GM19351 (cell line): ENCODE measurements at regions not wholly inside any gene's neighbourhood (a gene's known extent, or its start where the extent isn't known, plus 50 kb on each side); places are given as distances from the start of the nearest gene placed in this dataset.
A peak's percentile ranks its signal among the peaks of the same experiment; 100 is the strongest.
"Not testable (repeated sequence)": the region's sequence is repeated elsewhere in the genome, so short reads cannot be mapped to it uniquely, and the experiment has no call there.

Experiments used
- ATAC-seq: cut with Tn5 transposase; IDR thresholded peaks from one replicate; pipeline ENCODE4 v1.9.1; 2021; ENCODE audit warnings: mild to moderate bottlenecking, moderate library complexity; ENCODE audit not compliant: unreplicated experiment

GRCh38 chrX:46178763-46179162, 366.5 kb downstream of the ZNF674 start:
- ATAC-seq = no peak

- no peak for ATAC-seq
Observed at GRCh38 chrX:46173159-46173558, 372.1 kb downstream of the ZNF674 start.

DNA sequence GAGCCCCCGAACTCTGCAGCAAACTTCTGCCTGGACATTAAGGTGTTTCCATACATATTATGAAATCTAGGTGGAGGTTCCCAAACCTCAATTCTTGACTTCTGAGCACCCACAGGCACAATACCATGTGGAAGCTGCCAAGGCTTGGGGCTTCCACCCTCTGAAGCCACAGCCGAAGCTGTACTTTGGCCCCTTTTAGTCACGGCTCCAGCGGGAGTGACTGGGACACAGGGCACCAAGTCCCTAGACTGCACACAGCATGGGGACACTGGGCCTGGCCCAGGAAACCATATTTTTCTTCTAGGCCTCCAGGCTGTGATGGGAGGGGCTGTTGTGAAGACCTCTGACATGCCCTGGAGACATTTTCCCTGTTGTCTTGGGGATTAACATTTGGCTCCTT, 373.8 kb downstream of the ZNF674 start:
- not testable (repeated sequence) for ATAC-seq

DNA sequence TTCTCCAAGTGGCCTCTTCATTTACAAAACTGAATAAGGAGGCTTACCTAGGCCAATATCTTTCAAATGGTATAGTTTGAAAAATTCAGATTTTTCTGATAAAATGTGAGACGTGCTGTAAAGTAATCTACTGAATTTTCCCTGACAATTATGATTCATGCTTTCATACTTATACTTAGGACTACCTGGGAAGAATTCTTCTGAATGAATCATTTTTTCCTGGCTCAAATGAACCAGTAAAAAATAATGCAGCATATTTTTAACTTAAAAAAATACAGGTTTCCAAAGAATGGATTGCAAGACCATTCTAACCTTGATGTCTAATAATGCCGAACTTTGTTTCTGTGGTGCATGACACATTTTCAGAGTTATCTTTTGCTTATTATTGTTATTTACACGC, 375.4 kb downstream of the ZNF674 start:
- ATAC-seq = no peak

- no peak for ATAC-seq
Observed at GRCh38 chrX:46168254-46168653, 377.0 kb downstream of the ZNF674 start.

DNA sequence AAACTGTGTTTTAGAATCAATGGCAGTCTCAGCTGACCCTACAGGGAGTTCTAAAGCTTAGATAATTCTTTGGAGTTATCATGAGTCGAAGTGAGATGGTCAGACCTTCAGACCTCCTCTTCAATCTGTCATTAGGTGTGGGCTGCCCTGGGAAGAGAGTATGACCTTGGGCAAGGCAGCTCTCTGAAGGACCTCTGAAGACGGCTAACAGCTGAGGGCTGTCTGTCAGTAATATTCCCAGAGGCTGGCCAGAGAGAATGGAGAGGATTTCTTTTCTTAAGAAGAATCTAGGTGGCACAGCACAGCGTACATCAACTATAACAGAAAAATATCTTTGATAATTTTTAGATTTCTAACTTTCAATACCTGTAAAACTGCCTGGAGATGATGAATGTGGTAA, 379.4 kb downstream of the ZNF674 start:
- no peak for ATAC-seq

DNA sequence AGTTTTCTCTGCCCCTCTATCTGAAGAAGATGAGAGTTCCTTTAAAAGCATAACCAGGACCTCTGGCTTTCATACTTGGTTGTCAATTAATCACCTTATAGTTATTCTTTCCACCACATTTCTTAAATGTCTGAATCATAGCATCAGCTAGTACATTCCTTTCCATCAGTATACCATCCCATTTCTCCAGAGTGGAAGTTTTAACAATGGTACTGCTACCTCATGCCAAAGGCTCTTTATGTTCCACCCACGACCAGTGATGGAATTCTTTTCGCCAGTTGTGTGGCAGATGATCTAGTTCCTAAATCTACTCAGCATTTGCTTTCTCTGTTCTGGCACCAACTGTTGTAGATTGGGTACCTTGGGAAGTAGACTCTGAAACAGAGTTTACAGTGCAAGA, 379.8 kb downstream of the ZNF674 start:
- no peak for ATAC-seq

DNA sequence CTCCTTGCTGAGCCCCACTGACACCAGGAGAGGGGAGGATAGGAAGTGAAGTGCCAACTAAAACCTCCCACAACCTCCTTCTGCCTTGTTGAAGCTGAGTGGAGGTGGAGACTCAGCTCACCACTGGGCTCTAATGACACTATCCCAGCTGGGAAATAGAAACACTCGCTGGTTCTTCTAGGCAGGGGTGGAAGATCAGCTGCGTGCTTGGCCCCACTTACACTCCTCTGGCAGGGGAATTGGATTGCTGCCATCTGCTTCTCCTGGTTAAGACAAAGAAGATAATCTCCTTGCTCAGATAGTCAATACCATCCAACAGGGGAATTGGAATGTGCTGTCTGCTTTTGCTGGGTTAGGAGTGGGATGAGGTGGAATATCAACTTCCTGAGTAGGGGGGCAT, 392.5 kb downstream of the ZNF674 start:
- ATAC-seq = no peak

- not testable (repeated sequence) for ATAC-seq
Observed at GRCh38 chrX:46151332-46151731, 393.9 kb downstream of the ZNF674 start.

- no peak for ATAC-seq
Observed at GRCh38 chrX:46144566-46144965, 400.7 kb downstream of the ZNF674 start.

DNA sequence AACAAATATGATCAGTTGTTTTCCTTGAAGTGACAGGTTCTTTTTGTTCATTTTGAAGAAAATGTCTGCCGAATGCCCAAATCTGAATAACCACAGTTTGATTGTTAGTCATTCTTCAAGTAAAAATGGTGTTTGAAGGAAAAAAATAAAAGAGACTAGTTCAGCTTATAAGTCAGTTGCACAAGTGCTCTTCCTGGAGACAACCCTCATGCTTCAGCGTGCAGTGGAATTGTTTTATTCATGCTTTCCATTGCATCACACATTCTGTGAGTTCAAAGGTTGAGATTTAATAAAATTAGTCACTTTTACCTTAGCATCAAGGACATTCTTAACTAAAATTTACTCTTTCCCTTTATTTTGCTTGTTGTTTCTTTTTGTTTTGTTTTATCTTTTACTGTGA, 404.9 kb downstream of the ZNF674 start:
- ATAC-seq = no peak

DNA sequence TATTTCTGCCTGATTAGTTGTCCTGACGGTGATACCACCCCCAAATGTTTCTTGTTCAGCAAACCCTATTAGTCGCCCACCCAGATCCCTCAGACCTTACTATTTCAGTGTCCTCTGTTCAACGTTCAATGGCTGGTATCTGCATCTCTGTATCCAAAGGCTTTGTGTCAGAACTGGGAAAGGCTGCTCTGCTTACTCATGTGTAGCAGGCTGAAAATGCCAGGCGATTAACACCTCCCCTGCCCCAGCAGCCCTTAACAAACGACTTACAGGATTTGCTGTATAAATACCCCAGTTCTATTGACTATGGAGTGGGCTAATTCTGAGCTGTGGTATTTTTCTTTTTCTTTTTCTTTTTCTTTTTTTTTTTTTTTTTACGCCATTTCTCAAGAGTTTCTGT, 415.0 kb downstream of the ZNF674 start:
- ATAC-seq = no peak

- peak; percentile 70 for ATAC-seq
Observed at GRCh38 chrX:46125111-46125510, 420.1 kb downstream of the ZNF674 start.

DNA sequence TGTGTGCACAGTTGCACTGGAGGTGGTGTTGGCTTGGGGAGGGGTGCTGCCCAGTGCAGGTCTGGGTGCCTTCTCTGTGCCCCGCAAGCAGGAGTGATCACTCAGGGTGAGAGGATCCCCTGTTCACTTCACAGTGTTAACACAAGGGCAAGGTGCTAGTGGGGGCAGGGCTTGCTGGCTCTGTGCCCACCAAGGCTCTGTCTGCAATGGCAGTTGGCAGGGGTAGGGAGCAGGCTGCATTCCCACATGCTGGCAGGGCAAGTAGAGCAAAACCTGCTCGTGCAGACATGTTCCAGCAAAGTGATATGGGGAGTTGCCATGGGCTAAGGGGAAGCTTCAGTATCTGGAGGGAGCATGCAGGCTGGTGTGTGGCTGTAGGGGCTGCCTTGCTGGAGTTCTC, 428.0 kb downstream of the ZNF674 start:
- ATAC-seq = no peak

GRCh38 chrX:46087310-46087709, 457.9 kb downstream of the ZNF674 start:
- ATAC-seq = not testable (repeated sequence)

DNA sequence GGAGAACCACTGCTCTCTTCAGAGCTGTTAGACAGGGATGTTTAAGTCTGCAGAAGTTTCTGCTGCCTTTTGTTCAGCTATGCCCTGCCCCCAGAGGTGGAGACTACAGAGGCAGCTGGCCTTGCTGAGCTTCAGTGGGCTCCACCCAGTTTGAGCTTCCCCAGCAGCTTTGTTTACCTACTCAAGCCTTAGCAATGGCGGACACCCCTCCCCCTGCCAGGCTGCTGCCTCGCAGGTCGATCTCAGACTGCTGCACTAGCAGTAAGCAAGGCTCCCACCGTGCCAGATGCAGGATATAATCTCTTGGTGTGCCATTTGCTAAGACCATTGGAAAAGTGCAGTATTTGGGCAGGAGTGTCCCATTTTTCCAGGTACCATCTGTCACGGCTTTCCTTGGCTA, 465.1 kb downstream of the ZNF674 start:
- ATAC-seq = not testable (repeated sequence)

DNA sequence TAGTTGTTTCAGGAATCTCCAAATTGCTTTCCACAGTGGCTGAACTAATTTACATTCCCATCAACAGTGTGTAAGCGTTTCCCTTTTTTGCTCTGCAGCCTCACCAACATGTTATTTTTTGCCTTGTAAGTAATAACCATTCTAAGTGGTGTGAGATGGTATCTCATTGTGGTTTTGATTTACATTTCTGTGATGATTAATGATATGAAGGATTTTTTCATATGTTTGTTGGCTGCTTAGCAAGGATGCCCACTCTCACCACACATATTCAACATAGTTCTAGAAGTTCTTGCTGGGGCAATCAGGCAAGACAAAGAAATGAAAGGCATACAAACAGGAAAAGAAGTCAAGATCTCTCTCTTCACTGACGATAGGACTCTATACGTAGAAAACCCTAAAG, 472.4 kb downstream of the ZNF674 start:
- no peak for ATAC-seq

DNA sequence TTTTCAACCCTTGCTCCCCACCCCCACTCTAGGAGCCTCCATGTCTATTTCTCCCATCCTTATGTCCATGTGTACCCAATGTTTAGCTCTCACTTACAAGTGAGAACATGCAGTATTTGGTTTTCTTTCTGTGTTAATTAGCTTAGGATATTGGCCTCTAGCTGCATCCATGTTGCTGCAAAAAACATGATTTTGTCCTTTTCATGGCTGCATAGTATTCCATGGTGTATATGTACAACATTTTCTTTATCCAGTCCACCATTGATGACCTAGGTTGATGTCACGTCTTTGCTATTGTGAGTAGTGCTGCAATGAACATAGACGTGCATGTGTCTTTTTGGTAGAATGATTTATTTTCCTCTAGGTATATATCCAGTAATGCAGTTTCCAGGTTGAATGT, 472.8 kb downstream of the ZNF674 start:
- no peak for ATAC-seq

DNA sequence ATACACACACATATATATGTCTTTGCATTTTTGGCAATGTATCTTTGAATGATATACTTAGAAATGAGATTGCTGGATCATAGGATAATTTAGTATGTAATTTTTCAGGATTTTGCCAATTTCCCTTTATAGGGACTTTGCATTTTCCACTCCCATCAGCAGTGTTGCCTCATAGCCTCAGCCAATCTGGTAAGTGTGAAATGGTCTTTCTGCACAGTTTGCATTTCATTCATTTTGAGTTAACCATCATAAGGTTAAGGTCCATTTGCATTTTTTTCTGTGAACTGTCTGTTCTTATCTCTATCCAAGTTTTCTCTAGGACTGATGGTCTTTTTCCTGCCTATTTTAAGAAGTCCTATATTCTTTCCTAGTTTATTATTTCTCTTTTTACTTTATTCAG, 474.8 kb downstream of the ZNF674 start:
- ATAC-seq = no peak

GRCh38 chrX:46059316-46059715, 485.9 kb downstream of the ZNF674 start:
- ATAC-seq = no peak

DNA sequence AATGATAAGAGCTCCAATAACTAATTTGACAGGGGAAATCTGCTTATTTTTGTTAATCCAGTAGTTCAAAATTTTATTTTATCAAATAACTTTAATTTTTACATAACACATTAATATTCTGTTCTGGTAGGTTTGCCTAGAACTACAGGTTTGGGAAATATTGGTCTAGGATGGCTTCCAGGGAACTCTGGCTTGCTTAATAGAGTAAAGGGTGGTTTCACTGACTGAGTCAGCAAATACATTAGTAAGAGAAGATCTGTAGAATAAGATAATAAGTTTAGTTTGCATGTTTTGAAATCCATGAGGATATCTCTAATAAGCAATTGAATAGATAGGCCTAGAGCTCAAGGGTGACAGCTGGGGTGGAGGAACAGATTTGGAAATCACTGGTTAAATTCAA, 500.7 kb downstream of the ZNF674 start:
- ATAC-seq = no peak

GRCh38 chrX:46040001-46040400, 505.2 kb downstream of the ZNF674 start:
- no peak for ATAC-seq

DNA sequence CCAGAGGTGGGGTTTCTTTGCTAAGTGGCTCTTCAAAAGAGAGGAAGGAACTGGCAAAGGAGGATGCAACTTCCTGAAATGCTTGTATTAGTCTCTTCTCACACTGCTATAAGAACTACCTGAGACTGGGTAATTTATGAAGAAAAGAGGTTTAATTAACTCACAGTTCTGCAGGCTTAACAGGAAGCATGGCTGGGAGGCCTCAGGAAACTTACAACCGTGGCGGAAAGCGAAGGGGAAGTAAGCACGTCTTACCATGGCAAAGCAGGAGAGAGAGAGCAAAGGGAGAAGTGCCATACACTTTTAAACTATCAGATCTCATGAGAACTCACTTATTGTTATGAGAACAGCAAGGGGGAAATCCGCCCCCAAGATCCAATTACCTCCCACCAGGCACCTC, 505.7 kb downstream of the ZNF674 start:
- ATAC-seq = no peak

GRCh38 chrX:46036508-46036907, 508.7 kb downstream of the ZNF674 start:
- ATAC-seq = no peak
